ENCODE measurements at regions not wholly inside any gene's neighbourhood (a gene's known extent, or its start where the extent isn't known, plus 50 kb on each side); places are given as distances from the start of the nearest gene placed in this dataset.

DNA sequence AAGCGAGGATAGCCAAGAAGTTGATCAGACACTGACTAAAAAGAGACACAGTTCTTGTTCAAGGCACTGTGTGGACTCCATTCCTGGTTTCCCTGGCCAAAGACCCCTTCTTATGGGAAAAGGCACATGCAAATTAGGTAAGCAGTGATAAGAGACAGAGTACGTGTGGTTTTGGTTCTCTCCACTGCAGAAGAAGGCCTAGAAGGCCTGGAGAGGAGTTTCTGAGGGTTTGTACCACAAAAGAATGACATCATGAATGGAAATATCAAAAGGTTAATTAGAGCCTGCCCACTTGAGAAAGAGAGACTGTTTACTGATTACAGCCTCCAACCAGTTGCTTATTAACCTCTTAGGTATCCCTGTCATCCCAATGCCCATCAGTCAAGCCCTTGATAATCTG lies 137.5 kb downstream of the ZNF365 start:
- Mint-ChIP-seq H3K36me3 (no peaks in the 10 kb centered on the region), H3K9me3 (no peaks in the 10 kb centered on the region), H3K4me1 (no peaks in the 10 kb centered on the region), H3K27me3 (ENCODE audit: low read depth in 2 of 2) (peaks cover 19 to 27% of the 10 kb centered on the region in 2 donors), H3K27ac (no peak overlapping the region), H3K4me3 (no peak overlapping the region)
- no peak for ATAC-seq
- H3K4me1 ChIP-seq (ENCODE audit: control insufficient read depth, insufficient read depth, low read length) = no peaks in the 10 kb centered on the region
- WGBS (ENCODE audit: insufficient coverage) = 75% methylated on average over 2 of the region's 2 CpGs
- DNase-seq = no peak
- intact Hi-C loops (cut with micrococcal nuclease) = no loop called here
- no peaks in the 10 kb centered on the region for H3K36me3 ChIP-seq (ENCODE audit: control insufficient read depth, insufficient read depth, low read length)
- H3K9me3 ChIP-seq (ENCODE audit: control insufficient read depth, insufficient read depth, low read length) = no peaks in the 10 kb centered on the region
- H3K4me3 ChIP-seq (ENCODE audit: low read length) = no peak overlapping the region
- H3K27me3 ChIP-seq (ENCODE audit: control insufficient read depth, insufficient read depth, low read length) = no peaks in the 10 kb centered on the region
- H3K27ac ChIP-seq (ENCODE audit: low read length) = no peak overlapping the region
- TF ChIP-seq, protein P1, sequence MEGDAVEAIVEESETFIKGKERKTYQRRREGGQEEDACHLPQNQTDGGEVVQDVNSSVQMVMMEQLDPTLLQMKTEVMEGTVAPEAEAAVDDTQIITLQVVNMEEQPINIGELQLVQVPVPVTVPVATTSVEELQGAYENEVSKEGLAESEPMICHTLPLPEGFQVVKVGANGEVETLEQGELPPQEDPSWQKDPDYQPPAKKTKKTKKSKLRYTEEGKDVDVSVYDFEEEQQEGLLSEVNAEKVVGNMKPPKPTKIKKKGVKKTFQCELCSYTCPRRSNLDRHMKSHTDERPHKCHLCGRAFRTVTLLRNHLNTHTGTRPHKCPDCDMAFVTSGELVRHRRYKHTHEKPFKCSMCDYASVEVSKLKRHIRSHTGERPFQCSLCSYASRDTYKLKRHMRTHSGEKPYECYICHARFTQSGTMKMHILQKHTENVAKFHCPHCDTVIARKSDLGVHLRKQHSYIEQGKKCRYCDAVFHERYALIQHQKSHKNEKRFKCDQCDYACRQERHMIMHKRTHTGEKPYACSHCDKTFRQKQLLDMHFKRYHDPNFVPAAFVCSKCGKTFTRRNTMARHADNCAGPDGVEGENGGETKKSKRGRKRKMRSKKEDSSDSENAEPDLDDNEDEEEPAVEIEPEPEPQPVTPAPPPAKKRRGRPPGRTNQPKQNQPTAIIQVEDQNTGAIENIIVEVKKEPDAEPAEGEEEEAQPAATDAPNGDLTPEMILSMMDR (IDR thresholded peaks at IDR 0.05) = no peak

DNA sequence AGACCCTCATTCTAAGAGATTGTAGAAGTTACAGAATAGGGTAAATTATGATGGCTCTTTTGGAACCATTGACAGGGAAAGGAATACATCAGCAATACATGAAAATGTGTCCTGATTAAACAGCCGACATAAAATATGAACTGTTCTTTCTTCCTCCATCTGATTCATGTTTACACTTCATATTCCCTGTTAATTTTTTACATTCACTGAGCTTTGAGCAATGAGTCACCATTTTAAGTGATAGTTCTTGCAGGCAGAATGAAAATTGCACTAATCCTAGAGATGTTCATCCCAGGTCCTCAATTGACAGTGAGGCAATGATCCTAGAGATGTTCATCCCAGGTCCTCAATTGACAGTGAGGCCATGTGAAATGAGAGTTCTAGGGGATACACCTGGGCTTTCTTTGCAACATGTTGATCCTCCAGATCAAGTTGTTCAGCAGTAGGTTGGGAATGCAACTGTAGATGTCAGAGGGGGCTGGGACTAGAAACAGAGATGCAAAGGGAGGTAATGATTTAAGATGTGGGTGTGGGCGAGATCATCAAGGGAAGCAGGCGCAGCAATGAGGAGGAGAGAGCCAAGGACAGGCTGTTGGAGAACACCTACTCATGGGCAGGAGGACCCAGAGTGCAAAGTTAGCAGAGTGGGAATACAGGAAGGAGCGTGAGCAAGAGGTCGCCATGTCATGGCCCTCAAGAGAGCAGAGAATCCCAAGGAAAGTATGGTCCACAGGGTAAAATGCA lies 138.7 kb downstream of the ZNF365 start:
- no peaks in the 10 kb centered on the region for H3K9me3 Mint-ChIP-seq
- H3K4me1 ChIP-seq (ENCODE audit: control insufficient read depth, insufficient read depth, low read length) = no peaks in the 10 kb centered on the region
- no peaks in the 10 kb centered on the region for H3K36me3 ChIP-seq (ENCODE audit: control insufficient read depth, insufficient read depth, low read length)
- no peak overlapping the region for H3K4me3 Mint-ChIP-seq
- no peak overlapping the region for H3K27ac Mint-ChIP-seq
- peaks cover 20 to 27% of the 10 kb centered on the region in 2 donors for H3K27me3 Mint-ChIP-seq (ENCODE audit: low read depth in 2 of 2)
- H3K27ac ChIP-seq (ENCODE audit: low read length) = no peak overlapping the region
- no peaks in the 10 kb centered on the region for H3K9me3 ChIP-seq (ENCODE audit: control insufficient read depth, insufficient read depth, low read length)
- no peaks in the 10 kb centered on the region for H3K27me3 ChIP-seq (ENCODE audit: control insufficient read depth, insufficient read depth, low read length)
- H3K4me3 ChIP-seq (ENCODE audit: low read length) = no peak overlapping the region
- ATAC-seq = no peak
- intact Hi-C loops (cut with micrococcal nuclease) = no loop called here
- H3K4me1 Mint-ChIP-seq = no peaks in the 10 kb centered on the region
- TF ChIP-seq, protein P1 (IDR thresholded peaks at IDR 0.05) = no peak
- H3K36me3 Mint-ChIP-seq = no peaks in the 10 kb centered on the region
- WGBS (ENCODE audit: insufficient coverage) = 98% methylated on average over 5 of the region's 5 CpGs
- DNase-seq = no peak

DNA sequence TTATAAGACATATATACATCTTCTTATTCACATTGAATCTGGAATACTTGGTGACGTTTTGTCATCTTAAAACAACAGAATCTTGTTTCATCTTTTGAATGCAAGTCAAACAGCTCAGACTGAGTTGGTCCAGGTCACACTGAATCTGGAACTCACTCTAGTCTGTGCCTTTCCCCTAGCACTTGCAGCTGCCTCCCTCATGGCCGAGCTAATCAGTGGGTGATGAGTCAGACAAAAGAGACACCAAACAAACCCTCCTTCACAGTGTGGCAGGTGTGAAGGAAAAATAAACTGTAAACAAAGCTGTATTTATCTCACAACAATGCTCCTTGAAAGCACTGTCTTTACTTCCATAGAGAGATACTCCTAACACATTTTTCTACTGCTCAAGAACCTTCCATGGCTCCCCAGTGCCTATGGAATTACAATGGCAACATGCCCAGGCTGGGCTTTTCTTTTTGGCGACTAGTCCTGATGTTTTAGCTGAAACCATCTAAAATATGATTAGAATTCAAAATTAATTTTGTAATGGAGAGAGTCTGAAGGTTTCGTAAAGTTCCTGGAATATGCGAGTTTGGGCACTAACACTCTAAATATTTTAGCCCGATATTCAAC lies 140.0 kb downstream of the ZNF365 start:
- Histone ChIP-seq H3K27me3 (ENCODE audit: control insufficient read depth, insufficient read depth, low read length) (no peaks in the 10 kb centered on the region), H3K36me3 (ENCODE audit: control insufficient read depth, insufficient read depth, low read length) (no peaks in the 10 kb centered on the region), H3K9me3 (ENCODE audit: control insufficient read depth, insufficient read depth, low read length) (no peaks in the 10 kb centered on the region), H3K4me1 (ENCODE audit: control insufficient read depth, insufficient read depth, low read length) (no peaks in the 10 kb centered on the region), H3K27ac (ENCODE audit: low read length) (no peak overlapping the region), H3K4me3 (ENCODE audit: low read length) (no peak overlapping the region)
- Mint-ChIP-seq H3K36me3 (no peaks in the 10 kb centered on the region), H3K4me3 (no peak overlapping the region), H3K27ac (no peak overlapping the region), H3K4me1 (no peaks in the 10 kb centered on the region), H3K27me3 (ENCODE audit: low read depth in 2 of 2) (peaks cover 20 to 22% of the 10 kb centered on the region in 2 donors), H3K9me3 (no peaks in the 10 kb centered on the region)
- intact Hi-C loops (cut with micrococcal nuclease) = no loop called here
- no peak for ATAC-seq
- WGBS (ENCODE audit: insufficient coverage) = 76% methylated on average over 5 of the region's 6 CpGs
- no peak for DNase-seq
- TF ChIP-seq, protein P1 (IDR thresholded peaks at IDR 0.05) = no peak

All from natural killer cell (primary cell).